H1 (cell line): ENCODE measurements at regions not wholly inside any gene's neighbourhood (a gene's known extent, or its start where the extent isn't known, plus 50 kb on each side); places are given as distances from the start of the nearest gene placed in this dataset.

Source experiments
- CTCF ChIA-PET: fragments of 300-600 bp; sonication (Branson Sonifier 250); formaldehyde crosslinking; loops from one replicate; lab custom pipeline; 2021; ENCODE audit not compliant: partially characterized antibody; lab: Charles Lee
- POLR2A ChIA-PET: fragments of 300-600 bp; sonication (Branson Sonifier 250); formaldehyde crosslinking; loops from one replicate; lab custom pipeline; 2021; ENCODE audit warnings: inconsistent platforms; ENCODE audit not compliant: partially characterized antibody; lab: Charles Lee
- DNase-seq, 2 experiments: peaks; one replicate each; pipeline versions ENCODE4 v3.0.0 to v3.0.0-alpha.2; 2010 to 2022; ENCODE audit warnings: low spot score in 2 of 2, low read depth in 1 of 2, mixed read lengths in 1 of 2
- FAIRE-seq: peaks from 2 replicates; lab custom pipeline; 2011; peaks lifted over from hg19 to GRCh38; lab: Jason Lieb, UNC
- H2AFZ ChIP-seq: 2 replicates; pipeline ENCODE4 v1.8.1; 2012; ENCODE audit warnings: low read length, inconsistent platforms
- H2AK5ac ChIP-seq: 2 replicates; pipeline ENCODE4 v1.6.1; 2013; ENCODE audit warnings: low read depth, low read length
- H2BK120ac ChIP-seq: replicated peaks from 2 replicates; pipeline ENCODE3; 2013; ENCODE audit warnings: low read depth, low read length, inconsistent platforms
- H2BK12ac ChIP-seq: 2 replicates; pipeline ENCODE4 v1.6.1; 2013; ENCODE audit warnings: low read depth, low read length
- H2BK15ac ChIP-seq: 2 replicates; pipeline ENCODE4 v1.6.1; 2013; ENCODE audit warnings: low read length
- H2BK20ac ChIP-seq: 2 replicates; pipeline ENCODE4 v1.6.1; 2013; ENCODE audit warnings: low read length
- H2BK5ac ChIP-seq: 2 replicates; pipeline ENCODE4 v1.6.1; 2013; ENCODE audit warnings: low read depth, low read length
- H3K14ac ChIP-seq: 2 replicates; pipeline ENCODE4 v1.6.1; 2013; ENCODE audit warnings: inconsistent platforms; ENCODE audit not compliant: insufficient read length
- H3K18ac ChIP-seq: 2 replicates; pipeline ENCODE4 v1.6.1; 2013; ENCODE audit warnings: low read length; ENCODE audit errors: extremely low read depth
- H3K23ac ChIP-seq: 2 replicates; pipeline ENCODE4 v1.6.1; 2013; ENCODE audit warnings: inconsistent platforms; ENCODE audit not compliant: insufficient read length
- H3K23me2 ChIP-seq: 2 replicates; pipeline ENCODE4 v1.6.1; 2013; ENCODE audit warnings: low read depth, low read length
- H3K27ac ChIP-seq: 2 replicates; pipeline ENCODE4 v1.6.1; 2011; ENCODE audit warnings: low read depth, low read length, inconsistent platforms
- H3K27me3 ChIP-seq, 4 experiments: replicated peaks in 1 of 4; 1 replicate in 1 of 4; 2 replicates in 3 of 4; pipeline versions ENCODE4 v1.6.1 to v1.8.1; 2011 to 2013; ENCODE audit warnings: low read length in 3 of 4, mild to moderate bottlenecking in 3 of 4, inconsistent platforms in 2 of 4, mixed read lengths in 2 of 4, moderate library complexity in 1 of 4; ENCODE audit not compliant: control insufficient read depth in 3 of 4, insufficient read depth in 3 of 4; ENCODE audit errors: extremely low read depth in 1 of 4
- H3K36me3 ChIP-seq, 4 experiments: 2 replicates each; pipeline versions ENCODE4 v1.6.1 to v1.8.1; 2011 to 2013; ENCODE audit warnings: mild to moderate bottlenecking in 4 of 4, low read length in 3 of 4, moderate library complexity in 2 of 4, control low read depth in 1 of 4, inconsistent platforms in 1 of 4; ENCODE audit not compliant: insufficient read depth in 4 of 4, control insufficient read depth in 2 of 4
- H3K4ac ChIP-seq: replicated peaks from 2 replicates; pipeline ENCODE3; 2013; ENCODE audit warnings: low read length, low read depth, mixed read lengths, inconsistent platforms; ENCODE audit not compliant: insufficient read length
- H3K4me1 ChIP-seq, 4 experiments: replicated peaks in 1 of 4; 1 replicate in 1 of 4; 2 replicates in 3 of 4; pipeline versions ENCODE4 v1.6.1 to v1.8.1; 2011 to 2013; ENCODE audit warnings: low read length in 3 of 4, inconsistent platforms in 2 of 4, mixed read lengths in 1 of 4; ENCODE audit not compliant: insufficient read depth in 4 of 4, control insufficient read depth in 3 of 4
- H3K4me2 ChIP-seq, 2 experiments: 2 replicates each; pipeline versions ENCODE4 v1.6.1 to v1.8.1; 2011 to 2013; ENCODE audit warnings: low read depth in 2 of 2, low read length in 2 of 2, control low read depth in 1 of 2, inconsistent platforms in 1 of 2, mild to moderate bottlenecking in 1 of 2; ENCODE audit not compliant: insufficient read depth in 1 of 2
- H3K4me3 ChIP-seq, 4 experiments: fragments of 200-600, 300-600 bp in 1 of 4; sonication (generic), shearing (Covaris generic), sonication (Bioruptor Twin) in 1 of 4; 2 replicates each; pipeline versions ENCODE4 v1.5.1 to v1.8.1; 2011 to 2016; ENCODE audit warnings: low read length in 4 of 4, low read depth in 3 of 4, control low read depth in 2 of 4, inconsistent platforms in 2 of 4, mild to moderate bottlenecking in 2 of 4, mixed read lengths in 1 of 4, moderate library complexity in 1 of 4; ENCODE audit not compliant: insufficient read depth in 2 of 4; ENCODE audit errors: extremely low read depth in 1 of 4
- H3K56ac ChIP-seq: replicated peaks from 2 replicates; pipeline ENCODE3; 2013; ENCODE audit warnings: low read depth, mild to moderate bottlenecking, mixed read lengths, low read length, inconsistent platforms; ENCODE audit not compliant: insufficient read length
- H3K79me1 ChIP-seq: 2 replicates; pipeline ENCODE4 v1.6.1; 2013; ENCODE audit warnings: low read depth, low read length, control low read depth
- H3K79me2 ChIP-seq, 2 experiments: 2 replicates each; pipeline versions ENCODE4 v1.6.1 to v1.8.1; 2012 to 2013; ENCODE audit warnings: low read length in 2 of 2, mild to moderate bottlenecking in 2 of 2, inconsistent platforms in 1 of 2; ENCODE audit not compliant: insufficient read depth in 2 of 2, control insufficient read depth in 1 of 2
- H3K9ac ChIP-seq, 4 experiments: replicated peaks in 1 of 4; 1 replicate in 1 of 4; 2 replicates in 3 of 4; pipeline versions ENCODE4 v1.6.1 to v1.8.1; 2011 to 2013; ENCODE audit warnings: low read depth in 3 of 4, low read length in 3 of 4, control low read depth in 2 of 4, mild to moderate bottlenecking in 2 of 4, moderate library complexity in 2 of 4, inconsistent platforms in 1 of 4; ENCODE audit errors: extremely low read depth in 1 of 4
- H3K9me3 ChIP-seq, 2 experiments: 2 replicates each; pipeline versions ENCODE4 v1.6.1 to v1.8.1; 2012 to 2013; ENCODE audit warnings: mild to moderate bottlenecking in 2 of 2, moderate library complexity in 2 of 2, control low read depth in 1 of 2, inconsistent platforms in 1 of 2, low read depth in 1 of 2, low read length in 1 of 2, mixed read lengths in 1 of 2; ENCODE audit not compliant: insufficient read depth in 2 of 2
- H4K20me1 ChIP-seq, 2 experiments: replicated peaks in 1 of 2; 2 replicates each; pipeline versions ENCODE3 to v1.8.1; 2011 to 2013; ENCODE audit warnings: inconsistent platforms in 2 of 2, low read length in 2 of 2, mild to moderate bottlenecking in 1 of 2; ENCODE audit not compliant: insufficient read depth in 2 of 2, control insufficient read depth in 1 of 2
- H4K5ac ChIP-seq: 2 replicates; pipeline ENCODE4 v1.6.1; 2013; ENCODE audit warnings: low read length, low read depth, mixed read lengths, inconsistent platforms; ENCODE audit not compliant: insufficient read length
- H4K8ac ChIP-seq: 2 replicates; pipeline ENCODE4 v1.8.0; 2013; ENCODE audit warnings: mild to moderate bottlenecking, moderate library complexity, low read length, inconsistent platforms; ENCODE audit not compliant: insufficient read depth; ENCODE audit errors: extremely low read depth
- H4K91ac ChIP-seq: replicated peaks from 2 replicates; pipeline ENCODE3; 2013; ENCODE audit warnings: low read length, mixed read lengths, inconsistent platforms; ENCODE audit not compliant: insufficient read length
- ASH2L ChIP-seq: fragments of 200-600, 300-600 bp; sonication (generic); IDR thresholded peaks from one replicate; pipeline ENCODE4 v1.7.1; 2017; ENCODE audit warnings: low read length
- CBX5 ChIP-seq: fragments of 300-800, 300-1000 bp; sonication (generic); IDR thresholded peaks from 2 replicates; pipeline ENCODE4 v1.7.1; 2016; ENCODE audit warnings: antibody characterized with exemption, low read length, low read depth
- CBX8 ChIP-seq: fragments of 300-800, 300-1000 bp; sonication (generic); IDR thresholded peaks from 2 replicates; pipeline ENCODE4 v1.7.1; 2016; ENCODE audit warnings: low read depth, low read length, borderline replicate concordance
- EGR1 ChIP-seq: IDR thresholded peaks from 2 replicates; pipeline ENCODE4 v1.6.1; 2011; ENCODE audit warnings: low read depth, low read length, borderline replicate concordance
- FOSL1 ChIP-seq: IDR thresholded peaks from 2 replicates; pipeline ENCODE4 v1.6.1; 2011; ENCODE audit warnings: mild to moderate bottlenecking, low read depth, low read length, moderate library complexity; ENCODE audit not compliant: insufficient read depth
- JUN ChIP-seq: IDR thresholded peaks from 2 replicates; pipeline ENCODE4 v1.6.1; 2011; ENCODE audit warnings: low read depth, mild to moderate bottlenecking, improper control_type of control experiment, low read length
- NRF1 ChIP-seq: IDR thresholded peaks from 2 replicates; pipeline ENCODE4 v1.6.1; 2011; ENCODE audit warnings: mild to moderate bottlenecking, low read depth, low read length, improper control_type of control experiment
- POU5F1 ChIP-seq: IDR thresholded peaks from 2 replicates; pipeline ENCODE4 v1.6.1; 2011; ENCODE audit warnings: low read depth, mild to moderate bottlenecking, low read length, moderate library complexity
- SAP30 ChIP-seq: fragments of 300-600 bp; sonication (generic); IDR thresholded peaks from 2 replicates; pipeline ENCODE4 v1.7.1; 2012; ENCODE audit warnings: low read length, moderate library complexity, mild to moderate bottlenecking, inconsistent platforms; ENCODE audit not compliant: insufficient read depth, insufficient replicate concordance
- SIN3A ChIP-seq, 2 experiments: IDR thresholded peaks in 1 of 2; conservative IDR thresholded peaks in 1 of 2; 2 replicates each; pipeline ENCODE4 v1.6.1; 2011 to 2012; ENCODE audit warnings: low read length in 2 of 2, improper control_type of control experiment in 1 of 2, low read depth in 1 of 2, mild to moderate bottlenecking in 1 of 2
- SIRT6 ChIP-seq: IDR thresholded peaks from one replicate; pipeline ENCODE4 v1.7.1; 2012; ENCODE audit warnings: low read length, inconsistent platforms
- SIX5 ChIP-seq: IDR thresholded peaks from 2 replicates; pipeline ENCODE4 v1.6.1; 2011; ENCODE audit warnings: mild to moderate bottlenecking, low read depth, low read length
- TEAD4 ChIP-seq: IDR thresholded peaks from 2 replicates; pipeline ENCODE4 v1.6.1; 2012; ENCODE audit warnings: low read depth, low read length, inconsistent platforms, mixed read lengths
- WGBS, 2 experiments: shearing (Covaris generic) in 1 of 2; methylation state at CpG; one replicate each; pipeline versions ENCODE4 v1.1.6 to v1.1.7; 2013 to 2015; ENCODE audit warnings: low lambda C conversion rate in 2 of 2, mixed read lengths in 2 of 2, inconsistent platforms in 1 of 2, low coverage in 1 of 2, missing lambda C conversion rate in 1 of 2; ENCODE audit not compliant: insufficient replicate concordance in 2 of 2, insufficient coverage in 1 of 2, insufficient read length in 1 of 2; ENCODE audit errors: extremely low coverage in 1 of 2, missing lambda C conversion rate in 1 of 2; 5-methylcytosine and 5-hydroxymethylcytosine counted together

GRCh38 chr5:60346393-60346792 is 353.6 kb downstream of the DEPDC1B start:
- Histone ChIP-seq H2AK5ac (no peak overlapping the region), H3K23me2 (no peaks in the 10 kb centered on the region), H3K9ac (no peak overlapping the region), H3K4me3 (no peak overlapping the region), H3K4me1 (no peaks in the 10 kb centered on the region), H2AFZ (no peak overlapping the region), H2BK120ac (no peak overlapping the region), H2BK12ac (no peak overlapping the region), H3K79me2 (no peaks in the 10 kb centered on the region), H3K36me3 (no peaks in the 10 kb centered on the region), H3K56ac (no peak overlapping the region), H4K8ac (no peak overlapping the region), H3K4ac (no peak overlapping the region), H3K9me3 (no peaks in the 10 kb centered on the region), H3K18ac (no peak overlapping the region), H3K14ac (no peak overlapping the region), H3K27me3 (no peaks in the 10 kb centered on the region), H2BK5ac (no peak overlapping the region), H2BK15ac (no peak overlapping the region), H3K27ac (no peak overlapping the region), H4K20me1 (no peaks in the 10 kb centered on the region), H3K23ac (no peak overlapping the region), H2BK20ac (no peak overlapping the region), H4K5ac (no peak overlapping the region), H3K4me2 (no peak overlapping the region), H3K79me1 (no peaks in the 10 kb centered on the region), H4K91ac (no peak overlapping the region)
- TF ChIP-seq TEAD4 (no peak), SIRT6 (no peak), POU5F1 (no peak), JUN (no peak), CBX8 (no peak), NRF1 (no peak), EGR1 (no peak), CBX5 (no peak), ASH2L (no peak), SIN3A (conservative IDR thresholded peaks at IDR 0.05 in 1 of 2, IDR thresholded peaks at IDR 0.05 in 1 of 2; ENCODE audit: low read depth in 1 of 2, low read length in 2 of 2) (no peak), FOSL1 (no peak), SAP30 (no peak), SIX5 (no peak)
- 74% methylated on average over 1 of the region's 1 CpG; no CpG with 5 or more reads in 1 of the 2 experiments for WGBS, 2 experiments
- no peak for FAIRE-seq
- no peak for DNase-seq
- POLR2A ChIA-PET, result no interaction called here
- CTCF ChIA-PET, result no interaction called here
